Choroid plexus epithelial cell (primary cell): ENCODE measurements at regions not wholly inside any gene's neighbourhood (a gene's known extent, or its start where the extent isn't known, plus 50 kb on each side); places are given as distances from the start of the nearest gene placed in this dataset.

ENCODE experiments used
- DNase-seq: peaks from one replicate; pipeline ENCODE4 v3.0.0-alpha.2; 2010; ENCODE audit warnings: low read depth
- H3K4me3 ChIP-seq: 2 replicates; pipeline ENCODE4 v1.5.1; 2011; ENCODE audit warnings: low read depth, mild to moderate bottlenecking, control low read depth, low read length, moderate library complexity
- CTCF ChIP-seq: conservative IDR thresholded peaks from 2 replicates; pipeline ENCODE4 v1.5.1; 2011; ENCODE audit warnings: low read depth, mild to moderate bottlenecking, control low read depth, inconsistent platforms, low read length, moderate library complexity

GRCh38 chr4:123876143-123876542 is 479.5 kb downstream of the SPRY1 start:
- no peak for DNase-seq
- no peak overlapping the region for H3K4me3 ChIP-seq
- no peak for TF ChIP-seq CTCF

GRCh38 chr4:123876671-123877101 is 480.1 kb downstream of the SPRY1 start:
- no peak overlapping the region for H3K4me3 ChIP-seq
- peak; percentile 6 for DNase-seq
- TF ChIP-seq CTCF, result no peak

GRCh38 chr4:123877551-123877950 is 481.0 kb downstream of the SPRY1 start:
- peak; percentile 82 for DNase-seq
- no peak for TF ChIP-seq CTCF
- H3K4me3 ChIP-seq, result no peak overlapping the region

- no peak for TF ChIP-seq CTCF
- no peak for DNase-seq
Measured at GRCh38 chr4:123878976-123879375, 482.4 kb downstream of the SPRY1 start.

DNA sequence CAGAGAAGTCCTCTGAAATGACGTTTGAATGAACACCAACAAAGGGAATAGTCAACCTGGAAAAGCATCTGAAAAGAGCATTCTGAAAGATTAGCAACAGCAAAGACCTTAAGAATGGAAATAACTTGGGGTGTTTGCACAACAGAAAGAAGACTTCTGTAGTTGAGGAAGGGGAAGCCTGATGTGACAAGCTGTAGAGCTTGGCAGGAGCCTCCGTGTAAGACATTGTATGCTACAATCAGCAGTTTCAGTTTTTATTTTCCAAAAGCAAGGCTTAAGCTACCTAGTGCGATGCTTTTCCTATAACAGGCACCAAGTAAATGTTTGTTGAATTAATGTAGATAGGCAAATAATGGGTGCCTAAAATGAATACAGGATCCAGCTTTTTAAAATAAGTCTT is 484.0 kb downstream of the SPRY1 start:
- no peak for DNase-seq
- no peak for TF ChIP-seq CTCF
- no peak overlapping the region for H3K4me3 ChIP-seq

More at GRCh38 chr4:123878976-123879375, 482.4 kb downstream of the SPRY1 start:
- H3K4me3 ChIP-seq, result no peak overlapping the region

DNA sequence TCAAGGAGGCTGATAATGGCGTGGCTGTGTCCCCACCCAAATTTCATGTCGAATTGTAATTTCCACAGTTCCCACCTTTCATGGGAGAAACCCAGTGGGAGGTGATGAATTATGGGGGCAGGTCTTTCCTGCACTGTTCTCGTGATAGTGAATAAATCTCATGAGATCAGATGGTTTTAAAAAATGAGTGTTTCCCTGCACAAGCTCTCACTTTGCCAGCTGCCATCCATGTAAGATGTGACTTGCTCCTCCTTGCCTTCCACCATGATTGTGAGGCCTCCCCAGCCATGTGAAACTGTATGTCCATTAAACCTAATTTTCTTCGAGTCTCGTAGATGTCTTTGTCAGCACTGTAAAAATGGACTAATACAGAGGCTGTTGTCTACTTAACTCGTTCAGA is 488.3 kb downstream of the SPRY1 start:
- no peak for TF ChIP-seq CTCF
- H3K4me3 ChIP-seq, result no peak overlapping the region
- DNase-seq, result no peak

GRCh38 chr4:123889507-123889906 is 492.9 kb downstream of the SPRY1 start:
- TF ChIP-seq CTCF, result no peak
- no peak overlapping the region for H3K4me3 ChIP-seq
- DNase-seq, result peak; percentile 43
